Rectal smooth muscle tissue (tissue), 1 donor: ENCODE measurements at regions not wholly inside any gene's neighbourhood (a gene's known extent, or its start where the extent isn't known, plus 50 kb on each side); places are given as distances from the start of the nearest gene placed in this dataset.
"Not testable (repeated sequence)": the region's sequence is repeated elsewhere in the genome, so short reads cannot be mapped to it uniquely, and the experiment has no call there.

Experiments used
- H3K27ac ChIP-seq: one replicate; pipeline ENCODE4 v1.7.0; 2013; ENCODE audit warnings: low read depth, low read length, inconsistent platforms
- H3K27me3 ChIP-seq: one replicate; pipeline ENCODE4 v1.7.0; 2013; ENCODE audit warnings: low read length; ENCODE audit not compliant: control insufficient read depth, insufficient read depth
- H3K36me3 ChIP-seq: one replicate; pipeline ENCODE4 v1.7.0; 2013; ENCODE audit warnings: low read length; ENCODE audit not compliant: control insufficient read depth, insufficient read depth
- H3K4me1 ChIP-seq: one replicate; pipeline ENCODE4 v1.7.0; 2013; ENCODE audit warnings: low read length; ENCODE audit not compliant: control insufficient read depth, insufficient read depth
- H3K4me3 ChIP-seq: one replicate; pipeline ENCODE4 v1.7.0; 2013; ENCODE audit warnings: low read length
- H3K9ac ChIP-seq: one replicate; pipeline ENCODE4 v1.7.0; 2013; ENCODE audit warnings: low read length

DNA sequence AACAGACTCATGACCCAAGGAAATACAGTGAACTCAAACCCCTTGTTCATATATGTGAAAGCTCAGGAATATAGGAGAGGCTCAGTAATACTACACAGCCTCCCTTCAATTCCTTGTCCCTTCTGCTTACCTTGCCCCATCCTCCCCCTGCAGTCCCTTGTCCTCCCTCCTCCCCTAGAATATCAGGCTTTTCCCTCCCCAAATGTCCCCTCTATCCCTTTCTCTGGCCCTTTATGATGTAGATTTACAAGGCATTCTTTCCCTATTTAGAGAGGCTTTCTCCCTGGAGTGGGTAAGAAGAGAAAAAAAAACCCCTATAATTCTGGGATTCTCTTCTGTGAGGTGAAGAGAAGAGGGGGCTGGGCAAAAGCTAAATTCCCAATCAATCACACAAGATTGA lies 64.9 kb upstream of the KBTBD8 start:
- H3K9ac ChIP-seq: no peak overlapping the region
- no peak overlapping the region for H3K4me3 ChIP-seq
- H3K4me1 ChIP-seq: no peaks in the 10 kb centered on the region

DNA sequence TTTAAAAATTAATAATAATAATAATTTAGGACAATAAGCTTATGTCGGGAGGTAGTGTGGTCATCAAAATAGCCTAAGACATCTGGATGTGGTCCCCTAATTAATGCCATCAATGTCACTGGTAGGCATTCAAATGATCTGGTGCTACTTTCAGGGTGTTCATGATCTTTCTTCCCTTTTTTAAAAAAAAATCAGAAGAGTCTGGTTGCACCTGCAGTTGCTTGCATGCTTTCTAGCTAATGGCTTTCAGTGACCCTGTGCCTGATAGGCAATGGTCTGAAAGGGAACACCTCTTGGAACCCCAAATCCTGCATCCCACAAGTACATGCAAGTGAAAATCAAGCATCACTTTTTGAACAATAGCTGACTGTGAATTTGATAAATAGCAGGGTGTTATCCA lies 64.1 kb upstream of the KBTBD8 start:
- H3K27ac ChIP-seq: no peak overlapping the region
- H3K4me1 ChIP-seq: no peaks in the 10 kb centered on the region
- H3K27me3 ChIP-seq: no peaks in the 10 kb centered on the region
- no peak overlapping the region for H3K9ac ChIP-seq
- no peak overlapping the region for H3K4me3 ChIP-seq
- no peaks in the 10 kb centered on the region for H3K36me3 ChIP-seq

More for the DNA sequence above, 64.9 kb upstream of the KBTBD8 start:
- no peak overlapping the region for H3K27ac ChIP-seq
- H3K36me3 ChIP-seq: no peaks in the 10 kb centered on the region
- H3K27me3 ChIP-seq: no peaks in the 10 kb centered on the region

- Histone ChIP-seq H3K27ac (no peak overlapping the region), H3K9ac (no peak overlapping the region), H3K27me3 (no peaks in the 10 kb centered on the region), H3K4me3 (no peak overlapping the region), H3K36me3 (no peaks in the 10 kb centered on the region), H3K4me1 (no peaks in the 10 kb centered on the region)
These were observed 63.4 kb upstream of the KBTBD8 start for GRCh38 chr3:66934725-66935124.

GRCh38 chr3:66937041-66937440 lies 61.1 kb upstream of the KBTBD8 start:
- H3K27me3 ChIP-seq, H3K4me3 ChIP-seq, H3K9ac ChIP-seq, H3K4me1 ChIP-seq, H3K27ac ChIP-seq, H3K36me3 ChIP-seq: not testable (repeated sequence)

DNA sequence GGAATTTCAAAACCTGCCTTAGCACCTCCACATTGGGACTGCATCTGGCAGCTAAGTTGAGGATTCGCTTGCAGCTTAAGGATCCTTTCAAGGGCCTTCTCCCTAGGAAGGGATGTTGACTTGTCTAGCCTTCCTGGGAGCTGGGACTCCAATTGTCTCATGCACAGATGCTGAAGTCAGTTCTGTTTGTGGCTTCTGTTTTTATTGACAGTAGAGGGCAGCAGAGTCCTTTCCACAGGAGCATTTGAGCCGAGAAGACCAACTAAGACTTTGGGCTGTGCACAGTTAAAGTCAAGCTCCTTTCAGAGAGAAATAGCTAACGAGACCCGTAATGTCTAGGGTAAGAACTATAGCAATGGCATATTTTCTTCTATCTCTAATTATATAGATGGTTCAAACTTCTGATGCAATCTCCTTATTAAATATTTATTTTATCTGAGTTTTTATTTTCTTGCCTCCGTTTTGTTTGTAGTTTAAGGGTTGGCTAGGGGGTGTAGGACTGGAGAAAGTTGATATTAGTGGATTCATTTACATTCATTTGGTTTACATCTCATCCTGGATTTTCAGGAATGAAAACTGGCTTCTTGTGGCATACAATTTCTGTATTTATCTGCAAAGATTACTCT lies 59.7 kb upstream of the KBTBD8 start:
- H3K9ac ChIP-seq: no peak overlapping the region
- H3K36me3 ChIP-seq: no peaks in the 10 kb centered on the region
- no peak overlapping the region for H3K4me3 ChIP-seq
- no peaks in the 10 kb centered on the region for H3K4me1 ChIP-seq
- H3K27me3 ChIP-seq: no peaks in the 10 kb centered on the region
- no peak overlapping the region for H3K27ac ChIP-seq

GRCh38 chr3:66948041-66948440 lies 50.1 kb upstream of the KBTBD8 start:
- Histone ChIP-seq H3K27ac (no peak overlapping the region), H3K36me3 (no peaks in the 10 kb centered on the region), H3K27me3 (no peaks in the 10 kb centered on the region), H3K9ac (no peak overlapping the region), H3K4me1 (no peaks in the 10 kb centered on the region), H3K4me3 (no peak overlapping the region)
